ENCODE measurements at regions not wholly inside any gene's neighbourhood (a gene's known extent, or its start where the extent isn't known, plus 50 kb on each side); places are given as distances from the start of the nearest gene placed in this dataset.

DNA sequence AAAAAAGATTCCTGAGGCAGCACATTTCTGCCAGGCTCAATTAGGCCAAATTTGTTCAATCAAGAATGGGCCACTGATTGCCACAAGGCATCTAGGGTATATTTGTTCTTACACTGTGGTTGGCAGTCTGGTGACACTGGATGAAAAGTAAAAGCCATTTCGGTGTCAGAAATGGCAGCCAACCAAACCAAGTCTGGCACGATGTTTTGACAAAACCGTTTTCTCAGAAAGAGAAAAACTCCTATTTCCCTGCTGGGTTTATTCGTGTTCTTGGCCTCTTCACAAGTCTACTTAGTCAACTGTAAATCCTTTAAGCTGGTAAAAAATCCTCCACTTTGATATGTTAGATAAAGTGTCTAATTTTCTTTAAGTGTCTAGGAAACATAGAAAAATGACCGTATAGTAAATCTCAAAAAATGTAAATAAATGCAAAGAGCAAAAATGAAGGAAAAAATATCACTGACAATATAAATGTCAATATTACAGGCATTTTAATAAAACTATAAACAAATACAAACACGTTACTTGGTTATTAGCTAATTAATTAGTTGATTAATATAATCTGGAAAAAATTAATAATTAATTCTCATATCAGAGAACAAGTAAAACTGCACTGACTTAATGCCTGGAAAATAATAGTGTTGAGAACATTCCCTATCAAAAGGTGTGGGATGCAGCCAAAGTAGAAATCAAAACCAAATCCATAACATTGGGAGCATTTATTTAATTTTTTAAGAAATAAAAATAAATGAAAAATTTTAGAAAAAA is 182.0 kb upstream of the ZNF804A start (continued):
- TF ChIP-seq, protein P1, sequence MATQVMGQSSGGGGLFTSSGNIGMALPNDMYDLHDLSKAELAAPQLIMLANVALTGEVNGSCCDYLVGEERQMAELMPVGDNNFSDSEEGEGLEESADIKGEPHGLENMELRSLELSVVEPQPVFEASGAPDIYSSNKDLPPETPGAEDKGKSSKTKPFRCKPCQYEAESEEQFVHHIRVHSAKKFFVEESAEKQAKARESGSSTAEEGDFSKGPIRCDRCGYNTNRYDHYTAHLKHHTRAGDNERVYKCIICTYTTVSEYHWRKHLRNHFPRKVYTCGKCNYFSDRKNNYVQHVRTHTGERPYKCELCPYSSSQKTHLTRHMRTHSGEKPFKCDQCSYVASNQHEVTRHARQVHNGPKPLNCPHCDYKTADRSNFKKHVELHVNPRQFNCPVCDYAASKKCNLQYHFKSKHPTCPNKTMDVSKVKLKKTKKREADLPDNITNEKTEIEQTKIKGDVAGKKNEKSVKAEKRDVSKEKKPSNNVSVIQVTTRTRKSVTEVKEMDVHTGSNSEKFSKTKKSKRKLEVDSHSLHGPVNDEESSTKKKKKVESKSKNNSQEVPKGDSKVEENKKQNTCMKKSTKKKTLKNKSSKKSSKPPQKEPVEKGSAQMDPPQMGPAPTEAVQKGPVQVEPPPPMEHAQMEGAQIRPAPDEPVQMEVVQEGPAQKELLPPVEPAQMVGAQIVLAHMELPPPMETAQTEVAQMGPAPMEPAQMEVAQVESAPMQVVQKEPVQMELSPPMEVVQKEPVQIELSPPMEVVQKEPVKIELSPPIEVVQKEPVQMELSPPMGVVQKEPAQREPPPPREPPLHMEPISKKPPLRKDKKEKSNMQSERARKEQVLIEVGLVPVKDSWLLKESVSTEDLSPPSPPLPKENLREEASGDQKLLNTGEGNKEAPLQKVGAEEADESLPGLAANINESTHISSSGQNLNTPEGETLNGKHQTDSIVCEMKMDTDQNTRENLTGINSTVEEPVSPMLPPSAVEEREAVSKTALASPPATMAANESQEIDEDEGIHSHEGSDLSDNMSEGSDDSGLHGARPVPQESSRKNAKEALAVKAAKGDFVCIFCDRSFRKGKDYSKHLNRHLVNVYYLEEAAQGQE (IDR thresholded peaks at IDR 0.05; ENCODE audit: unreplicated experiment) = no peak
- TF ChIP-seq JUNB (IDR thresholded peaks at IDR 0.05; ENCODE audit: unreplicated experiment) (no peak), EZH2phosphoT487 (IDR thresholded peaks at IDR 0.05; ENCODE audit: unreplicated experiment) (no peak), NANOG (IDR thresholded peaks at IDR 0.05; ENCODE audit: borderline replicate concordance) (no peak), POLR2AphosphoS5 (IDR thresholded peaks at IDR 0.05; ENCODE audit: low read depth) (no peak), STAT1 (IDR thresholded peaks at IDR 0.05; ENCODE audit: unreplicated experiment) (no peak), ZNF462 (CRISPR knock-in tag; IDR thresholded peaks at IDR 0.05) (no peak)

Data from GM23338 (cell line).